Endothelial cell of umbilical vein (primary cell): ENCODE measurements at regions not wholly inside any gene's neighbourhood (a gene's known extent, or its start where the extent isn't known, plus 50 kb on each side); places are given as distances from the start of the nearest gene placed in this dataset.

ENCODE experiments used
- BruUV-seq: library from RNA; stranded (reverse); fragments of 400-500 nt; replicated peaks from 2 replicates; lab custom pipeline; 2021; lab: Mats Ljungman, UMichigan
- CTCF ChIA-PET: fragments of 300-600, 350-600 bp; sonication (Branson Sonifier 250); formaldehyde crosslinking; loops from one replicate; lab custom pipeline; 2021; ENCODE audit warnings: antibody characterized with exemption, inconsistent platforms; lab: Charles Lee
- POLR2A ChIA-PET: fragments of 300-600, 350-600 bp; sonication (Branson Sonifier 250); formaldehyde crosslinking; loops from one replicate; lab custom pipeline; 2021; ENCODE audit warnings: antibody characterized with exemption, inconsistent platforms; lab: Charles Lee
- DNase-seq: peaks from one replicate; pipeline ENCODE4 v3.0.0-alpha.2; 2011; ENCODE audit warnings: low read depth, low spot score
- FAIRE-seq: peaks from 2 replicates; lab custom pipeline; 2011; peaks lifted over from hg19 to GRCh38; lab: Jason Lieb, UNC
- H2AFZ ChIP-seq: 2 replicates; pipeline ENCODE4 v1.6.0; 2012; ENCODE audit warnings: low read depth, low read length, control low read depth, inconsistent platforms
- H3K27ac ChIP-seq: 2 replicates; pipeline ENCODE4 v1.5.1; 2011; ENCODE audit warnings: low read depth, mild to moderate bottlenecking, control low read depth, low read length, moderate library complexity; ENCODE audit not compliant: insufficient read depth
- H3K27me3 ChIP-seq, 2 experiments: 2 replicates each; pipeline versions ENCODE4 v1.6.0 to v1.6.1; 2011; ENCODE audit warnings: low read length in 2 of 2, mixed read lengths in 1 of 2; ENCODE audit not compliant: control insufficient read depth in 2 of 2, insufficient read depth in 2 of 2
- H3K36me3 ChIP-seq, 2 experiments: 2 replicates in 1 of 2; 3 replicates in 1 of 2; pipeline ENCODE4 v1.5.1; 2011; ENCODE audit warnings: low read length in 2 of 2, mild to moderate bottlenecking in 1 of 2, moderate library complexity in 1 of 2; ENCODE audit not compliant: control insufficient read depth in 2 of 2, insufficient read depth in 2 of 2; ENCODE audit errors: extremely low read depth in 1 of 2
- H3K4me1 ChIP-seq: 3 replicates; pipeline ENCODE4 v1.5.1; 2011; ENCODE audit warnings: mild to moderate bottlenecking, low read length; ENCODE audit not compliant: control insufficient read depth, insufficient read depth; ENCODE audit errors: extremely low read depth
- H3K4me2 ChIP-seq: 2 replicates; pipeline ENCODE4 v1.6.1; 2011; ENCODE audit warnings: low read length, control low read depth, mixed read lengths; ENCODE audit not compliant: insufficient read depth
- H3K4me3 ChIP-seq, 3 experiments: fragments of 200-600 bp in 1 of 3; sonication (generic), shearing (Covaris generic) in 1 of 3; replicated peaks in 1 of 3; 2 replicates each; pipeline ENCODE4 v1.5.1; 2011 to 2016; ENCODE audit warnings: control low read depth in 3 of 3, low read length in 3 of 3, mild to moderate bottlenecking in 2 of 3, inconsistent platforms in 1 of 3, low read depth in 1 of 3, moderate library complexity in 1 of 3; ENCODE audit not compliant: insufficient read depth in 1 of 3
- H3K79me2 ChIP-seq: 2 replicates; pipeline ENCODE4 v1.6.0; 2012; ENCODE audit warnings: low read length, inconsistent platforms; ENCODE audit not compliant: control insufficient read depth, insufficient read depth
- H3K9ac ChIP-seq: replicated peaks from 2 replicates; pipeline ENCODE3; 2011; ENCODE audit warnings: low read length, control low read depth; ENCODE audit not compliant: insufficient read depth; ENCODE audit errors: extremely low read depth
- H3K9me1 ChIP-seq: replicated peaks from 3 replicates; pipeline ENCODE4 v1.6.0; 2011; ENCODE audit warnings: mild to moderate bottlenecking, low read length; ENCODE audit not compliant: control insufficient read depth, insufficient read depth; ENCODE audit errors: extremely low read depth
- H3K9me3 ChIP-seq: replicated peaks from 2 replicates; pipeline ENCODE4 v1.5.1; 2012; ENCODE audit warnings: low read length, inconsistent platforms; ENCODE audit not compliant: control insufficient read depth, insufficient read depth
- H4K20me1 ChIP-seq: replicated peaks from 2 replicates; pipeline ENCODE3; 2011; ENCODE audit warnings: mild to moderate bottlenecking, low read length; ENCODE audit not compliant: control insufficient read depth, insufficient read depth; ENCODE audit errors: extremely low read depth
- CTCF ChIP-seq, 2 donors: IDR thresholded peaks; 1 replicate in 1 of 2; 2 replicates in 1 of 2; pipeline ENCODE4 v1.5.1; 2011; ENCODE audit warnings: low read length in 2 of 2, mild to moderate bottlenecking in 2 of 2, moderate library complexity in 2 of 2, control low read depth in 1 of 2, inconsistent platforms in 1 of 2, low read depth in 1 of 2; ENCODE audit not compliant: insufficient read depth in 1 of 2; ENCODE audit errors: extremely low read depth in 1 of 2
- EZH2 ChIP-seq: IDR thresholded peaks from 2 replicates; pipeline ENCODE4 v1.6.1; 2012; ENCODE audit warnings: borderline replicate concordance, low read depth, mild to moderate bottlenecking, moderate library complexity, low read length, inconsistent platforms; ENCODE audit not compliant: severe bottlenecking
- FOS ChIP-seq: IDR thresholded peaks from 2 replicates; pipeline ENCODE4 v1.6.1; 2011; ENCODE audit warnings: mild to moderate bottlenecking, low read length, moderate library complexity, borderline replicate concordance; ENCODE audit not compliant: insufficient read depth
- GATA2 ChIP-seq: IDR thresholded peaks from 2 replicates; pipeline ENCODE4 v1.7.0; 2011; ENCODE audit warnings: low read depth, mild to moderate bottlenecking, moderate library complexity, mixed read lengths, low read length; ENCODE audit not compliant: insufficient read length, insufficient read depth
- JUN ChIP-seq: IDR thresholded peaks from 2 replicates; pipeline ENCODE4 v1.6.1; 2011; ENCODE audit warnings: borderline replicate concordance, low read depth; ENCODE audit not compliant: insufficient read length, insufficient read depth
- MAX ChIP-seq: IDR thresholded peaks from 2 replicates; pipeline ENCODE4 v1.6.1; 2011; ENCODE audit not compliant: insufficient read depth, insufficient read length
- MYC ChIP-seq: IDR thresholded peaks from one replicate; pipeline ENCODE4 v1.6.1; 2011; ENCODE audit warnings: mild to moderate bottlenecking, low read depth, low read length
- POLR2A ChIP-seq: IDR thresholded peaks from 2 replicates; pipeline ENCODE4 v1.6.1; 2012; ENCODE audit warnings: low read depth, mild to moderate bottlenecking, control low read depth, low read length
- POLR2AphosphoS5 ChIP-seq: IDR thresholded peaks from 2 replicates; pipeline ENCODE4 v1.6.1; 2012; ENCODE audit warnings: low read depth, mild to moderate bottlenecking, control low read depth, low read length, moderate library complexity; ENCODE audit not compliant: insufficient read depth
- dilution Hi-C: fragments of 300-500 bp; cut with MboI; formaldehyde crosslinking; loops from one replicate; pipeline ENCODE4 v1.15.0; 2019; ENCODE audit warnings: low sequenced_read_pairs; ENCODE audit not compliant: extremely low pct_ligation_motif_present
- intact Hi-C: fragments of 100-400 bp; cut with micrococcal nuclease; formaldehyde crosslinking; loops from one replicate; pipeline ENCODE4 v1.10.0; 2022

DNA sequence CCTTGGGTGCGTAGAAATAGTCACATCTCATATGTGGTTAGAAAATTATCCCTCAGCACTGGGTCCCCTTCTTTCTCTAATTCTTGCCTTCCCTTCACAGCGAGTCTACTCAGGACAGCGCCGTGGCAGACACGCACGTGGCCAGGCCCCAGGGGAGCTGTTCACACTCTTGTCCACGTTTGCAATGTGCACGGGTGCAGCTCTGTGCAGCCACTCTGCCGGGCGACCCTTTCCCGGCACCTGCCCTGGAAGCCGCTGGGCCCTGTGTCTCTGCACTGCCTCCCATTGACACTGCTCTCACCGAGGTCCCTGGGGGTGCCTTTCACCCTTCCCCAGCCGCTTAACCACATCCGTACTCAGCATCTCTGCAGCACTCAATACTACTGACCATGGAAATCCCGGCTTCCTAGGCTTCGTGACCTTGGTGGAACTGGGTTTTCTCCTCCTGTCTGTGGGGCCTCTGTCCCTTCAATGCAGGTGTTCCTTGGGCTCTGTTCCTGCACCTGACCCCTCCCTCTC lies 104.9 kb downstream of the DACT2 start:
- H3K79me2 ChIP-seq: no peaks in the 10 kb centered on the region
- FAIRE-seq: no peak
- DNase-seq: no peak
- H2AFZ ChIP-seq: no peak overlapping the region
- dilution Hi-C loops (no loop called here), intact Hi-C loops (no loop called here)
- TF ChIP-seq CTCF (IDR thresholded peaks at IDR 0.05; ENCODE audit: extremely low read depth in 1 of 2, insufficient read depth in 1 of 2, low read depth in 1 of 2, low read length in 2 of 2) (no peak), GATA2 (no peak), FOS (no peak), MYC (no peak), EZH2 (no peak), JUN (no peak), POLR2AphosphoS5 (no peak), POLR2A (no peak), MAX (no peak)
- H3K9me3 ChIP-seq: no peaks in the 10 kb centered on the region
- H3K4me1 ChIP-seq: no peaks in the 10 kb centered on the region
- no peaks in the 10 kb centered on the region for H3K9me1 ChIP-seq
- no peak overlapping the region for H3K4me2 ChIP-seq
- no peak overlapping the region for H3K9ac ChIP-seq
- CTCF ChIA-PET: no interaction called here
- H4K20me1 ChIP-seq: no peaks in the 10 kb centered on the region
- BruUV-seq: no TSS peak
- no peak overlapping the region for H3K4me3 ChIP-seq
- H3K27ac ChIP-seq: no peak overlapping the region
- no peaks in the 10 kb centered on the region for H3K36me3 ChIP-seq
- POLR2A ChIA-PET: no interaction called here
- H3K27me3 ChIP-seq: no peaks in the 10 kb centered on the region
